Adrenal gland (tissue), 5 donors: ENCODE measurements at regions not wholly inside any gene's neighbourhood (a gene's known extent, or its start where the extent isn't known, plus 50 kb on each side); places are given as distances from the start of the nearest gene placed in this dataset.

Experiments used
- POLR2A ChIP-seq, 2 donors: fragments of 450-650 bp; IDR thresholded peaks; one replicate each; pipeline ENCODE4 v1.6.1; 2017; ENCODE audit warnings: antibody characterized with exemption in 2 of 2, mild to moderate bottlenecking in 2 of 2, moderate library complexity in 1 of 2
- TF ChIP-seq, protein P1 (sequence below), 6 experiments: fragments of 450-650 bp in 4 of 6; fragments of 200-600 bp in 2 of 6; sonication (generic) in 1 of 6; IDR thresholded peaks; 1 replicate in 5 of 6; 2 replicates in 1 of 6; pipeline versions ENCODE4 v1.5.1 to v1.8.0; 2016 to 2021; ENCODE audit warnings: antibody characterized with exemption in 6 of 6, mild to moderate bottlenecking in 2 of 6, moderate library complexity in 1 of 6
- donor health status: DM: no; HTN: no; CAD: no.

DNA sequence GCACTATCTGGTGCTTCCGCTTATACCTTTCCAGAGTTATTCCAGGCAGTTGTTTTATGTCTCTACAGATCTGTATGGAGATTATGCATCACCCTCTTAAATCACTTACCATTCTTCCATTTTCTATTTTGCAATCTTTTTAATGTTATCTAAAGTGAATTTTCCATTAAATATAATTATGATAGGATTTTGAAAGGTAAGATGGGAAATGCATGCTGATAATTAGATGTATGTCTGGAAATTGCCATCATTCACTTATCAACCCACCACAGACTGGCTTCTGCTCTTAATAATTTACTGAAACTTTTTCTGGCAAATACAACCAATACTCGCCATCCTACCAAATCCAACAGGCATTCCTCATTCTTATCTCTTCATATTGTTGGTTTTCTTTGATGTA lies 227.4 kb upstream of the MC4R start:
- TF ChIP-seq, protein P1, sequence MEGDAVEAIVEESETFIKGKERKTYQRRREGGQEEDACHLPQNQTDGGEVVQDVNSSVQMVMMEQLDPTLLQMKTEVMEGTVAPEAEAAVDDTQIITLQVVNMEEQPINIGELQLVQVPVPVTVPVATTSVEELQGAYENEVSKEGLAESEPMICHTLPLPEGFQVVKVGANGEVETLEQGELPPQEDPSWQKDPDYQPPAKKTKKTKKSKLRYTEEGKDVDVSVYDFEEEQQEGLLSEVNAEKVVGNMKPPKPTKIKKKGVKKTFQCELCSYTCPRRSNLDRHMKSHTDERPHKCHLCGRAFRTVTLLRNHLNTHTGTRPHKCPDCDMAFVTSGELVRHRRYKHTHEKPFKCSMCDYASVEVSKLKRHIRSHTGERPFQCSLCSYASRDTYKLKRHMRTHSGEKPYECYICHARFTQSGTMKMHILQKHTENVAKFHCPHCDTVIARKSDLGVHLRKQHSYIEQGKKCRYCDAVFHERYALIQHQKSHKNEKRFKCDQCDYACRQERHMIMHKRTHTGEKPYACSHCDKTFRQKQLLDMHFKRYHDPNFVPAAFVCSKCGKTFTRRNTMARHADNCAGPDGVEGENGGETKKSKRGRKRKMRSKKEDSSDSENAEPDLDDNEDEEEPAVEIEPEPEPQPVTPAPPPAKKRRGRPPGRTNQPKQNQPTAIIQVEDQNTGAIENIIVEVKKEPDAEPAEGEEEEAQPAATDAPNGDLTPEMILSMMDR (IDR thresholded peaks at IDR 0.05) = no peak
- TF ChIP-seq POLR2A (IDR thresholded peaks at IDR 0.05) = no peak
